ENCODE measurements at regions not wholly inside any gene's neighbourhood (a gene's known extent, or its start where the extent isn't known, plus 50 kb on each side); places are given as distances from the start of the nearest gene placed in this dataset.

- no peak for DNase-seq
Observed at GRCh38 chr6:45789238-45789637, 226.4 kb downstream of the CLIC5 start.

GRCh38 chr6:45787384-45787783 is 228.3 kb downstream of the CLIC5 start:
- DNase-seq: no peak

- peak; percentile 7 for DNase-seq
Observed at GRCh38 chr6:45786355-45786781, 229.3 kb downstream of the CLIC5 start.

- DNase-seq: no peak
Observed at GRCh38 chr6:45784250-45784649, 231.4 kb downstream of the CLIC5 start.

- no peak for DNase-seq
Observed at GRCh38 chr6:45783716-45784115, 231.9 kb downstream of the CLIC5 start.

GRCh38 chr6:45781890-45782289 is 233.8 kb downstream of the CLIC5 start:
- DNase-seq: no peak

GRCh38 chr6:45780523-45780922 is 235.1 kb downstream of the CLIC5 start:
- DNase-seq: peak; percentile 31

- no peak for DNase-seq
Observed at GRCh38 chr6:45775026-45775697, 240.5 kb downstream of the CLIC5 start.

GRCh38 chr6:45773906-45774305 is 241.8 kb downstream of the CLIC5 start:
- DNase-seq: peak; percentile 86

- DNase-seq: peak; percentile 32
Observed at GRCh38 chr6:45772886-45773495, 242.7 kb downstream of the CLIC5 start.

- DNase-seq: no peak
Observed at GRCh38 chr6:45772051-45772450, 243.6 kb downstream of the CLIC5 start.

GRCh38 chr6:45763281-45763680 is 252.4 kb downstream of the CLIC5 start:
- DNase-seq: no peak

- DNase-seq: no peak
Observed at GRCh38 chr6:45759472-45759810, 256.2 kb downstream of the CLIC5 start.

- no peak for DNase-seq
Observed at GRCh38 chr6:45758787-45759471, 256.7 kb downstream of the CLIC5 start.

GRCh38 chr6:45757443-45758130 is 258.1 kb downstream of the CLIC5 start:
- DNase-seq: no peak

- DNase-seq: no peak
Observed at GRCh38 chr6:45756606-45757005, 259.1 kb downstream of the CLIC5 start.

- DNase-seq: no peak
Observed at GRCh38 chr6:45754432-45754831, 261.2 kb downstream of the CLIC5 start.

- peak; percentile 7 for DNase-seq
Observed at GRCh38 chr6:45746046-45746445, 269.6 kb downstream of the CLIC5 start.

- no peak for DNase-seq
Observed at GRCh38 chr6:45743028-45743615, 272.5 kb downstream of the CLIC5 start.

- no peak for DNase-seq
Observed at GRCh38 chr6:45742591-45742990, 273.1 kb downstream of the CLIC5 start.

GRCh38 chr6:45741437-45742171 is 274.1 kb downstream of the CLIC5 start:
- DNase-seq: no peak

GRCh38 chr6:45739058-45739457 is 276.6 kb downstream of the CLIC5 start:
- no peak for DNase-seq

GRCh38 chr6:45738057-45738455 is 277.6 kb downstream of the CLIC5 start:
- no peak for DNase-seq
